H1 (cell line): ENCODE measurements at regions not wholly inside any gene's neighbourhood (a gene's known extent, or its start where the extent isn't known, plus 50 kb on each side); places are given as distances from the start of the nearest gene placed in this dataset.

Experiments used
- CTCF ChIA-PET: fragments of 300-600 bp; sonication (Branson Sonifier 250); formaldehyde crosslinking; loops from one replicate; lab custom pipeline; 2021; ENCODE audit not compliant: partially characterized antibody; lab: Charles Lee
- POLR2A ChIA-PET: fragments of 300-600 bp; sonication (Branson Sonifier 250); formaldehyde crosslinking; loops from one replicate; lab custom pipeline; 2021; ENCODE audit warnings: inconsistent platforms; ENCODE audit not compliant: partially characterized antibody; lab: Charles Lee
- DNase-seq, 2 experiments: peaks; one replicate each; pipeline versions ENCODE4 v3.0.0 to v3.0.0-alpha.2; 2010 to 2022; ENCODE audit warnings: low spot score in 2 of 2, low read depth in 1 of 2, mixed read lengths in 1 of 2
- FAIRE-seq: peaks from 2 replicates; lab custom pipeline; 2011; peaks lifted over from hg19 to GRCh38; lab: Jason Lieb, UNC
- H2AFZ ChIP-seq: 2 replicates; pipeline ENCODE4 v1.8.1; 2012; ENCODE audit warnings: low read length, inconsistent platforms
- H2AK5ac ChIP-seq: 2 replicates; pipeline ENCODE4 v1.6.1; 2013; ENCODE audit warnings: low read depth, low read length
- H2BK120ac ChIP-seq: replicated peaks from 2 replicates; pipeline ENCODE3; 2013; ENCODE audit warnings: low read depth, low read length, inconsistent platforms
- H2BK12ac ChIP-seq: 2 replicates; pipeline ENCODE4 v1.6.1; 2013; ENCODE audit warnings: low read depth, low read length
- H2BK15ac ChIP-seq: 2 replicates; pipeline ENCODE4 v1.6.1; 2013; ENCODE audit warnings: low read length
- H2BK20ac ChIP-seq: 2 replicates; pipeline ENCODE4 v1.6.1; 2013; ENCODE audit warnings: low read length
- H2BK5ac ChIP-seq: 2 replicates; pipeline ENCODE4 v1.6.1; 2013; ENCODE audit warnings: low read depth, low read length
- H3K14ac ChIP-seq: 2 replicates; pipeline ENCODE4 v1.6.1; 2013; ENCODE audit warnings: inconsistent platforms; ENCODE audit not compliant: insufficient read length
- H3K18ac ChIP-seq: 2 replicates; pipeline ENCODE4 v1.6.1; 2013; ENCODE audit warnings: low read length; ENCODE audit errors: extremely low read depth
- H3K23ac ChIP-seq: 2 replicates; pipeline ENCODE4 v1.6.1; 2013; ENCODE audit warnings: inconsistent platforms; ENCODE audit not compliant: insufficient read length
- H3K23me2 ChIP-seq: 2 replicates; pipeline ENCODE4 v1.6.1; 2013; ENCODE audit warnings: low read depth, low read length
- H3K27ac ChIP-seq: 2 replicates; pipeline ENCODE4 v1.6.1; 2011; ENCODE audit warnings: low read depth, low read length, inconsistent platforms
- H3K27me3 ChIP-seq, 4 experiments: replicated peaks in 1 of 4; 1 replicate in 1 of 4; 2 replicates in 3 of 4; pipeline versions ENCODE4 v1.6.1 to v1.8.1; 2011 to 2013; ENCODE audit warnings: low read length in 3 of 4, mild to moderate bottlenecking in 3 of 4, inconsistent platforms in 2 of 4, mixed read lengths in 2 of 4, moderate library complexity in 1 of 4; ENCODE audit not compliant: control insufficient read depth in 3 of 4, insufficient read depth in 3 of 4; ENCODE audit errors: extremely low read depth in 1 of 4
- H3K36me3 ChIP-seq, 4 experiments: 2 replicates each; pipeline versions ENCODE4 v1.6.1 to v1.8.1; 2011 to 2013; ENCODE audit warnings: mild to moderate bottlenecking in 4 of 4, low read length in 3 of 4, moderate library complexity in 2 of 4, control low read depth in 1 of 4, inconsistent platforms in 1 of 4; ENCODE audit not compliant: insufficient read depth in 4 of 4, control insufficient read depth in 2 of 4
- H3K4ac ChIP-seq: replicated peaks from 2 replicates; pipeline ENCODE3; 2013; ENCODE audit warnings: low read length, low read depth, mixed read lengths, inconsistent platforms; ENCODE audit not compliant: insufficient read length
- H3K4me1 ChIP-seq, 4 experiments: replicated peaks in 1 of 4; 1 replicate in 1 of 4; 2 replicates in 3 of 4; pipeline versions ENCODE4 v1.6.1 to v1.8.1; 2011 to 2013; ENCODE audit warnings: low read length in 3 of 4, inconsistent platforms in 2 of 4, mixed read lengths in 1 of 4; ENCODE audit not compliant: insufficient read depth in 4 of 4, control insufficient read depth in 3 of 4
- H3K4me2 ChIP-seq, 2 experiments: 2 replicates each; pipeline versions ENCODE4 v1.6.1 to v1.8.1; 2011 to 2013; ENCODE audit warnings: low read depth in 2 of 2, low read length in 2 of 2, control low read depth in 1 of 2, inconsistent platforms in 1 of 2, mild to moderate bottlenecking in 1 of 2; ENCODE audit not compliant: insufficient read depth in 1 of 2
- H3K4me3 ChIP-seq, 4 experiments: fragments of 200-600, 300-600 bp in 1 of 4; sonication (generic), shearing (Covaris generic), sonication (Bioruptor Twin) in 1 of 4; 2 replicates each; pipeline versions ENCODE4 v1.5.1 to v1.8.1; 2011 to 2016; ENCODE audit warnings: low read length in 4 of 4, low read depth in 3 of 4, control low read depth in 2 of 4, inconsistent platforms in 2 of 4, mild to moderate bottlenecking in 2 of 4, mixed read lengths in 1 of 4, moderate library complexity in 1 of 4; ENCODE audit not compliant: insufficient read depth in 2 of 4; ENCODE audit errors: extremely low read depth in 1 of 4
- H3K56ac ChIP-seq: replicated peaks from 2 replicates; pipeline ENCODE3; 2013; ENCODE audit warnings: low read depth, mild to moderate bottlenecking, mixed read lengths, low read length, inconsistent platforms; ENCODE audit not compliant: insufficient read length
- H3K79me1 ChIP-seq: 2 replicates; pipeline ENCODE4 v1.6.1; 2013; ENCODE audit warnings: low read depth, low read length, control low read depth
- H3K79me2 ChIP-seq, 2 experiments: 2 replicates each; pipeline versions ENCODE4 v1.6.1 to v1.8.1; 2012 to 2013; ENCODE audit warnings: low read length in 2 of 2, mild to moderate bottlenecking in 2 of 2, inconsistent platforms in 1 of 2; ENCODE audit not compliant: insufficient read depth in 2 of 2, control insufficient read depth in 1 of 2
- H3K9ac ChIP-seq, 4 experiments: replicated peaks in 1 of 4; 1 replicate in 1 of 4; 2 replicates in 3 of 4; pipeline versions ENCODE4 v1.6.1 to v1.8.1; 2011 to 2013; ENCODE audit warnings: low read depth in 3 of 4, low read length in 3 of 4, control low read depth in 2 of 4, mild to moderate bottlenecking in 2 of 4, moderate library complexity in 2 of 4, inconsistent platforms in 1 of 4; ENCODE audit errors: extremely low read depth in 1 of 4
- H3K9me3 ChIP-seq, 2 experiments: 2 replicates each; pipeline versions ENCODE4 v1.6.1 to v1.8.1; 2012 to 2013; ENCODE audit warnings: mild to moderate bottlenecking in 2 of 2, moderate library complexity in 2 of 2, control low read depth in 1 of 2, inconsistent platforms in 1 of 2, low read depth in 1 of 2, low read length in 1 of 2, mixed read lengths in 1 of 2; ENCODE audit not compliant: insufficient read depth in 2 of 2
- H4K20me1 ChIP-seq, 2 experiments: replicated peaks in 1 of 2; 2 replicates each; pipeline versions ENCODE3 to v1.8.1; 2011 to 2013; ENCODE audit warnings: inconsistent platforms in 2 of 2, low read length in 2 of 2, mild to moderate bottlenecking in 1 of 2; ENCODE audit not compliant: insufficient read depth in 2 of 2, control insufficient read depth in 1 of 2
- H4K5ac ChIP-seq: 2 replicates; pipeline ENCODE4 v1.6.1; 2013; ENCODE audit warnings: low read length, low read depth, mixed read lengths, inconsistent platforms; ENCODE audit not compliant: insufficient read length
- H4K8ac ChIP-seq: 2 replicates; pipeline ENCODE4 v1.8.0; 2013; ENCODE audit warnings: mild to moderate bottlenecking, moderate library complexity, low read length, inconsistent platforms; ENCODE audit not compliant: insufficient read depth; ENCODE audit errors: extremely low read depth
- H4K91ac ChIP-seq: replicated peaks from 2 replicates; pipeline ENCODE3; 2013; ENCODE audit warnings: low read length, mixed read lengths, inconsistent platforms; ENCODE audit not compliant: insufficient read length
- POLR2A ChIP-seq, 2 experiments: IDR thresholded peaks; 1 replicate in 1 of 2; 2 replicates in 1 of 2; pipeline ENCODE4 v1.6.1; 2011; ENCODE audit warnings: low read depth in 2 of 2, low read length in 2 of 2, mild to moderate bottlenecking in 2 of 2; ENCODE audit errors: control extremely low read depth in 1 of 2
- POLR2AphosphoS5 ChIP-seq: IDR thresholded peaks from 2 replicates; pipeline ENCODE4 v1.6.1; 2011; ENCODE audit warnings: low read depth, low read length
- SP2 ChIP-seq: IDR thresholded peaks from 2 replicates; pipeline ENCODE4 v1.6.1; 2012; ENCODE audit warnings: mild to moderate bottlenecking, low read length, inconsistent platforms
- WGBS, 2 experiments: shearing (Covaris generic) in 1 of 2; methylation state at CpG; one replicate each; pipeline versions ENCODE4 v1.1.6 to v1.1.7; 2013 to 2015; ENCODE audit warnings: low lambda C conversion rate in 2 of 2, mixed read lengths in 2 of 2, inconsistent platforms in 1 of 2, low coverage in 1 of 2, missing lambda C conversion rate in 1 of 2; ENCODE audit not compliant: insufficient replicate concordance in 2 of 2, insufficient coverage in 1 of 2, insufficient read length in 1 of 2; ENCODE audit errors: extremely low coverage in 1 of 2, missing lambda C conversion rate in 1 of 2; 5-methylcytosine and 5-hydroxymethylcytosine counted together

DNA sequence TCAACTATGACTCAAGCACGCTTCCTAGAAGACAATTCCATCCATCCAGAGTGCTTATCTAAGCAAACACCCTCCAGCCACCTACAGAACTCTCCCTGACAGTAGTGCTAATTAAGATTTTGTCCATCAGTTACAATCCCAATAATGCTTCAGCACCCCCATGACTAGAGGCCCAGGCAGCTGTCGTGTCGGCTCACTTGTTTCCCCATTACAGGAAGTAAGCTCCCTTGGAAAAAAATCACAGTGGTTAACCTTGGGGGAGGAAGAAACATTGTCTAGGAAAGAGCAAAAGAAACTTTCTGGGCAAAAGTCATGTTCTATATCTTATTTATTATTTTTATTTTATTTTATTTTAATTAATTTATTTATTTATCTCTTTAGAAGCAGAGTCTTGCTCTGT lies 108.8 kb upstream of the LPAR1 start:
- H3K23me2 ChIP-seq = no peaks in the 10 kb centered on the region
- TF ChIP-seq POLR2A (IDR thresholded peaks at IDR 0.05; ENCODE audit: control extremely low read depth in 1 of 2, low read depth in 2 of 2, low read length in 2 of 2) (no peak), SP2 (no peak), POLR2AphosphoS5 (no peak)

More for the DNA sequence above, 108.8 kb upstream of the LPAR1 start:
- Histone ChIP-seq H2BK120ac (no peak overlapping the region), H3K36me3 (no peaks in the 10 kb centered on the region), H3K9me3 (no peaks in the 10 kb centered on the region), H2AK5ac (no peak overlapping the region), H3K23ac (no peak overlapping the region), H4K91ac (no peak overlapping the region), H3K27me3 (no peaks in the 10 kb centered on the region), H4K20me1 (no peaks in the 10 kb centered on the region), H2BK5ac (no peak overlapping the region), H2BK15ac (no peak overlapping the region), H3K9ac (no peak overlapping the region), H2AFZ (no peak overlapping the region), H3K56ac (no peak overlapping the region), H3K14ac (no peak overlapping the region), H3K4me1 (no peaks in the 10 kb centered on the region), H3K79me2 (no peaks in the 10 kb centered on the region), H3K18ac (no peak overlapping the region), H4K8ac (no peak overlapping the region), H3K27ac (no peak overlapping the region), H3K79me1 (no peaks in the 10 kb centered on the region), H4K5ac (no peak overlapping the region), H3K4me2 (no peak overlapping the region), H2BK12ac (no peak overlapping the region), H3K4me3 (no peak overlapping the region), H2BK20ac (no peak overlapping the region), H3K4ac (no peak overlapping the region)
- DNase-seq (no peak), FAIRE-seq (no peak)
- WGBS, 2 experiments = 89% methylated on average over 3 of the region's 3 CpGs; no CpG with 5 or more reads in 1 of the 2 experiments
- CTCF ChIA-PET = no interaction called here
- POLR2A ChIA-PET = no interaction called here
